H1 (cell line): ENCODE measurements at regions not wholly inside any gene's neighbourhood (a gene's known extent, or its start where the extent isn't known, plus 50 kb on each side); places are given as distances from the start of the nearest gene placed in this dataset.

Source experiments
- EP300 ChIP-seq, 2 experiments: IDR thresholded peaks; 1 replicate in 1 of 2; 2 replicates in 1 of 2; pipeline ENCODE4 v1.6.1; 2011 to 2012; ENCODE audit warnings: low read depth in 2 of 2, low read length in 2 of 2, mild to moderate bottlenecking in 2 of 2, borderline replicate concordance in 1 of 2, inconsistent platforms in 1 of 2, moderate library complexity in 1 of 2
- KDM1A ChIP-seq: fragments of 200-600, 300-600 bp; sonication (generic); IDR thresholded peaks from 2 replicates; pipeline ENCODE4 v1.7.1; 2016; ENCODE audit warnings: mild to moderate bottlenecking, low read length, borderline replicate concordance
- PHF8 ChIP-seq: fragments of 200-600 bp; sonication (generic); conservative IDR thresholded peaks from 2 replicates; pipeline ENCODE4 v1.7.1; 2012; ENCODE audit warnings: low read depth, mild to moderate bottlenecking, inconsistent platforms, low read length, moderate library complexity
- POLR2A ChIP-seq, 2 experiments: IDR thresholded peaks; 1 replicate in 1 of 2; 2 replicates in 1 of 2; pipeline ENCODE4 v1.6.1; 2011; ENCODE audit warnings: low read depth in 2 of 2, low read length in 2 of 2, mild to moderate bottlenecking in 2 of 2; ENCODE audit errors: control extremely low read depth in 1 of 2
- SP2 ChIP-seq: IDR thresholded peaks from 2 replicates; pipeline ENCODE4 v1.6.1; 2012; ENCODE audit warnings: mild to moderate bottlenecking, low read length, inconsistent platforms

DNA sequence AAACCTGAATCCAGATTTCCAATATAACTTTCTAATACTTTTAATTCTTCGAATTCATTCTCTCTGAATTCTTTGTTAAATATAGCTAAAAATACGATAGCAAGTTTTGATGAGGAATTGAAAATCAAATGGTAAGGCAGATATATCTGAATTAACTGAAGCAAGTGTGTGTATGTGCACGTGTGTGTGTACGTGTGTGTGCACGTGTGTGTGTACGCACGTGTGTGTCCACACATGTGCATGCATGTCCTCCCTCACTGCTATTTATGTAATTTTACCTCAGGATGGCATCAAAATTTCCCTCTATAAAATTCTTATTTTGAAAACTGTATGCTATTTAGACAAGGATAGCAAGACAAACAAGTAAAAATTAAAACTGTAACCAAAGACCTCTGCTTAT is 961.3 kb upstream of the CNTN5 start (continued):
- TF ChIP-seq POLR2A (IDR thresholded peaks at IDR 0.05; ENCODE audit: control extremely low read depth in 1 of 2, low read depth in 2 of 2, low read length in 2 of 2): no peak
- no peak for TF ChIP-seq PHF8
- no peak for TF ChIP-seq SP2
- no peak for TF ChIP-seq KDM1A
- TF ChIP-seq EP300 (IDR thresholded peaks at IDR 0.05; ENCODE audit: borderline replicate concordance in 1 of 2, low read depth in 2 of 2, low read length in 2 of 2): no peak
